GM12891 (cell line): ENCODE measurements at regions not wholly inside any gene's neighbourhood (a gene's known extent, or its start where the extent isn't known, plus 50 kb on each side); places are given as distances from the start of the nearest gene placed in this dataset.

ENCODE experiments used
- DNase-seq: peaks from one replicate; pipeline ENCODE4 v3.0.0; 2011; ENCODE audit warnings: low spot score; ENCODE audit not compliant: insufficient read length
- FAIRE-seq: peaks from 2 replicates; lab custom pipeline; 2011; peaks lifted over from hg19 to GRCh38; lab: Jason Lieb, UNC
- PAX5 ChIP-seq: IDR thresholded peaks from 2 replicates; pipeline ENCODE4 v1.6.1; 2011; ENCODE audit warnings: low read length, moderate library complexity, mild to moderate bottlenecking; ENCODE audit not compliant: insufficient read depth, severe bottlenecking
- POLR2A ChIP-seq: IDR thresholded peaks from 2 replicates; pipeline ENCODE4 v1.6.1; 2011; ENCODE audit warnings: low read depth, low read length, control low read depth
- POLR2AphosphoS5 ChIP-seq: IDR thresholded peaks from 2 replicates; pipeline ENCODE4 v1.6.1; 2011; ENCODE audit warnings: low read depth, low read length, control low read depth
- POU2F2 ChIP-seq: IDR thresholded peaks from 2 replicates; pipeline ENCODE4 v1.6.1; 2011; ENCODE audit warnings: low read depth, mild to moderate bottlenecking, control low read depth, low read length, moderate library complexity
- SPI1 ChIP-seq: IDR thresholded peaks from 2 replicates; pipeline ENCODE4 v1.6.1; 2011; ENCODE audit warnings: low read depth, low read length, control low read depth
- TAF1 ChIP-seq: IDR thresholded peaks from 2 replicates; pipeline ENCODE4 v1.6.1; 2011; ENCODE audit warnings: low read depth, low read length, control low read depth

GRCh38 chr11:19502691-19503253 lies 209.9 kb upstream of the NAV2 start:
- TF ChIP-seq SPI1 (no peak), POLR2AphosphoS5 (no peak), PAX5 (no peak), POU2F2 (no peak), TAF1 (no peak), POLR2A (no peak)
- FAIRE-seq = no peak
- DNase-seq = no peak

DNA sequence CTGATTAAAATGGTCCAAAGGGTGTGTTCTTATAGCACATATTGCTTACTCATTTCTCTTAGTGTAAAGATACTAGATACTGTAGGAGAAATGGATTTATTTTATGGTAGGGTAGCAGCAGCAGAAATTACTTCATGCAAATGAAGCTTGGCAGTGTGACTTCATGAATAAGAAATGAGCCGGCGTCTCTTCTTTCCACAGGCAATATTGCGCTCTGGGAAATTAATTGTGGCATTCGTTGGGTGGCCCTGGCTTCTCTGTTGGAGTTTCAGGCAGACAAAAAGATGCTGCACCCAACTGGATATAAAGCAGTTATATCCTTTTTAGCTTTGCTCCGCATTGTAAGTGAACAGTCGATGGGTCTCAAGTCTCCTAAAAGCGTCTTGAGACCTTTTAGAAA lies 211.0 kb upstream of the NAV2 start:
- DNase-seq (no peak), FAIRE-seq (no peak)
- TF ChIP-seq POLR2AphosphoS5 (no peak), SPI1 (no peak), POLR2A (no peak), PAX5 (no peak), POU2F2 (no peak), TAF1 (no peak)

GRCh38 chr11:19499999-19500398 lies 212.6 kb upstream of the NAV2 start:
- FAIRE-seq (no peak), DNase-seq (no peak)
- TF ChIP-seq POU2F2 (no peak), SPI1 (no peak), TAF1 (no peak), POLR2AphosphoS5 (no peak), PAX5 (no peak)

DNA sequence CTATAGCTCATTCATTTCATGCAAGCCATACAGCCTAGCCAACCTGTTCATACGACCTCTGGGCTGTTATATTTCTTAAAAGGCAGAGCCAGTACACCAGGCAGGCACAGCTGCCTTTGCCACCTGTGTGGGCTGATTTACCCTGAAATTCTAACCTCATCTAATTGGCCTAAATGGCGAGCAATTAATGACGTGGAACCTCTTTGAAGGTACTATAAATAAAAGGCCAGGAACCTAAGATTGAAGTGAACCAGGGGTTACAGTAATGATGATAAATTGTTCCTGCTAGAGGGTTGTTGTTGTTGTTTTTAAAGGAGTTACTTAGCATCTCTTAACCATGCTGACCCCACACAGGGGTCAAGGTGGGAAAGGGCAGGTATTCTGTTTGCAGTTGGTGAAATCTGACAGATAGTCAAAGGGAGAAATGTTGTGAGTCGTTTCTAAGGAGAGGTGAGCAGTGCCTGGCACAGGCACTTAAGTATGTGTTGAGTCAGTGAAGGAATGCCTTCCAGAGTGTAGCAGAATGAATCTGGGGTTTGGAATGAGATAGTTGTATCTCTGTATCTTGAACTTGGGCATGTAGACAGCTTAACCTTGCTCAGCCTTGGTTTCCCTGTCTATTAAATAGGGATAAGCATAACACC lies 213.5 kb upstream of the NAV2 start:
- TF ChIP-seq POLR2AphosphoS5 = no peak
- TF ChIP-seq SPI1 = no peak
- TF ChIP-seq PAX5 = no peak
- TF ChIP-seq TAF1 = no peak
- TF ChIP-seq POU2F2 = no peak
- TF ChIP-seq POLR2A = no peak
- FAIRE-seq (no peak), DNase-seq (no peak)

DNA sequence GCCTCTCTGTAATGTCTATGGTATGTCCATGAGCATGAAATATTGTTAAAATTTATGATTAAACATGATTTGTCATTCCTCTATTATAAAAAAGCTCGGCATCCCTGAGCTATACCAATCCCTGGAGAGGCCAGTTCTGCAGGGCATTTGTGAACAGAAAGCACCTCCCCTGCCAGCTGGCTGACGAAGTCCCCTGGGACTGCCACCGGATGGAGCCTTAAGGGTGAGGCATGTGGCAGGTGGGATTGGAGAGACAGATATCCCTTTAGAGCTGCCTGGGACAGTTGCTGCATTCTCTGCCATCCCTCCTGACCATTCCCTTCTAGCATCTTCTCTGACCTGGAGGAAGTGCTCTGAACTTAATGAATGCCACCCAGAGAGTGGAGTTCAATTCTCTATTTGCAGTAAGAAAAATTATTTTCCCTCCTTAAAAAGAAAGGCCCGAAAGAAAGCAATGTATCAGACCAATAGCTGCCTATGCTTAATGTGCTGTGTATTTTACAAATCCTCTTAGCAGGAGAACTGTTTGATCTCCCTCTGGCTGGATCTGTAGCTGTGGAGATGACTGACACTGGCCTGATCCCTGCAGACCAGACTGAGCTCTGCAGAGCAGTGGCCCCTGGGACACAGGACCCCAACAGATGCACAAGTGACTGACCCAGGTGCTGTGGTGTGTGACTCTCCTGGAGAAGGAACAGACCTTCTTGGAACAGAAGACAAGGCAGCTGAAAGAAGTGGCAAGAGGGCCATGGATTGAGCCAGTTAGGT lies 219.0 kb upstream of the NAV2 start:
- no peak for DNase-seq
- no peak for FAIRE-seq
- TF ChIP-seq TAF1 = no peak
- no peak for TF ChIP-seq PAX5
- no peak for TF ChIP-seq POLR2AphosphoS5

GRCh38 chr11:19482319-19483100 lies 230.1 kb upstream of the NAV2 start:
- TF ChIP-seq TAF1 (no peak), SPI1 (no peak), POLR2AphosphoS5 (no peak), POU2F2 (no peak), PAX5 (no peak), POLR2A (no peak)
- no peak for DNase-seq
- FAIRE-seq = peak; percentile 71

- DNase-seq = no peak
- FAIRE-seq = no peak
- TF ChIP-seq TAF1 = no peak
- TF ChIP-seq POLR2A = no peak
- no peak for TF ChIP-seq POU2F2
- TF ChIP-seq SPI1 = no peak
- TF ChIP-seq POLR2AphosphoS5 = no peak
- TF ChIP-seq PAX5 = no peak
Observed at GRCh38 chr11:19480540-19480939, 232.1 kb upstream of the NAV2 start.

DNA sequence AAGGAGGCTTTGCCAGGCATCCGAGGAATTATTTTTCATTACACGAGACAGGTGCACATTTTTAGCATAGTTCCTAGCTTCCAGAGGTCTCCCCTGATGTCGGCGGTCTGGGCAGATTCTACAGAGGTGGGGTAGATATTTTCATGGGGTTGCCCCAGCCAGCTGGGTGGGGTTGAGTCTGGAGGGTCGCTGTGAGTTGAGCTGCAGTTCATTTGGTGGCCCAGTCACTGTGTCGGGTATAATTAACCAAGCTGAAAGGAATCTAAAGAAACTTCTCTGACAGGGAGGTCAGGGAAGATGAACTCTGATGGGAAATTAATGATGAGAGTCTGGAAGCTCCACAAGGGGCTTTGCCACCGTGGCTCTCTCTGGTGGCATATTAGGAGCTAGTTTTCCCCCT lies 233.7 kb upstream of the NAV2 start:
- DNase-seq (no peak), FAIRE-seq (no peak)
- TF ChIP-seq TAF1 = no peak
- no peak for TF ChIP-seq POU2F2
- TF ChIP-seq SPI1 = no peak
- TF ChIP-seq PAX5 = no peak
- no peak for TF ChIP-seq POLR2A
- TF ChIP-seq POLR2AphosphoS5 = no peak
